ENCODE measurements at regions not wholly inside any gene's neighbourhood (a gene's known extent, or its start where the extent isn't known, plus 50 kb on each side); places are given as distances from the start of the nearest gene placed in this dataset.
A peak's percentile ranks its signal among the peaks of the same experiment; 100 is the strongest.

DNA sequence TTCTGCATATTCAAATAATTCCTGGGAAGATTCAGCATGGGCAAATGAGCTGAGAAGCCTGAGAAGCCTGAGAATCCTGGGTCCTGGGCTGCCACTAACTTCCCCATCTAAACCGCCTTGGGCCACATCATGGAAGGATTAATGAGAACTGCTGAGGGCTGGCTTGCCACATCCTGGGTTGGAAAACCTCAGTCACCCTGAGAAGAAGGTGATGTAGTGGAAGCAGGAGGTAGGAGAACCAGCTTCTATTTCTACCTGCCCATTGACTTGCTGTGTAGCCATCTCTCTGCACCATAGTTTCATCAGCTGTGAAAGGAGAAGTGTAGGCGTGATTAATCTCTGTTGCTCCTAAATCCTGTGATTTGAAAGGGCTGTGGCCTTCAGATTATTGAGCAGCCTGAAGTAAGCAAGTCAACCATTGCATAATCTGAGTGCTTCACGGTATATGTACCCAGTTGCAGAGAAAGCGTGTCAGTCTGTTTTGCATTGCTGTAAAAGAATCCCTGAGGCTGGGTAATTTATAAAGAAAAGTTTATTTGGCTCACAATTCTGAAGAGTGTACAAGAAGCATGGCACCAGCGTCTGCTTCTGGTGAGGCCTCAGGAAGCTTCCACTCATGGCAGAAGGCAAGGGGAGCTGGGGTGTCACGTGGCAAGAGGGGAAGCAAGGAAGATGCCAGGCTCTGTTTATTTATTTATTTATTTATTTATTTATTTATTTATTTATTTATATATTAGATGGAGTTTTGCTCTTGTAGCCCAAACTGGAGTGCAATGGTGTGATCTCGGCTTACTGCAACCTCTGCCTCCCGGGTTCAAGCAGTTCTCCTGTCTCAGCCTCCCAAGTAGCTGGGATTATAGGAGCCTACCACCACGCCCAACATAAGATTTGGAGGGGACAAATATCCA lies 140.9 kb upstream of the ATP6AP2 start:
- H3K4me1 ChIP-seq (ENCODE audit: control insufficient read depth in 1 of 2, insufficient read depth in 2 of 2, low read depth in 1 of 2, low read length in 1 of 2): peaks cover 0 to 11% of the 10 kb centered on the region in 2 experiments; a peak in 1 of 4 replicates
- WGBS (ENCODE audit: low lambda C conversion rate): 32% methylated on average over 9 of the region's 9 CpGs

DNA sequence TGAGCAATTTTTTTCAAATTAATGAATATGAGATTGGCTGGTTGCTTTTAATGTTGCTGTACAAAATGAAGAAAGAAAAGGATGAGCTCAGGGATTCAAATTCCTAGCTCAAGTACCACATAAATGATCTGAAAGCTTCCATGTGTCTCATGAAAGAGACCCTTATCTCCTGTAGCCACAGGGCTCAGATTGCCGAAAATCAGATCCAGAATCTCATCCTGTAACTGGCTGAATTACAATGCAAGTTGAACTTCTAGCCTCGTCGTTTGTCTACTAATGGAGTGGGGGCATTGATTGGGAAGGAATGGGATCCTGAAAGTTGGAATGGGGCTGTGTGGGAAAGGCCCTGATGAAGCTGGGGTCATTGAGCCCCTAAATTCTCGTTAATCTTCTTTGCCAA lies 143.4 kb upstream of the ATP6AP2 start:
- Histone ChIP-seq H3K9me3 (no peaks in the 10 kb centered on the region), H3K4me3 (ENCODE audit: low read depth in 2 of 2, low read length in 1 of 2) (no peak overlapping the region; a peak in 1 of 4 replicates), H3K36me3 (replicated peaks in 1 of 2; ENCODE audit: control insufficient read depth in 1 of 2, insufficient read depth in 2 of 2, low read length in 1 of 2) (no peaks in the 10 kb centered on the region), H2AFZ (ENCODE audit: low read depth) (no peak overlapping the region), H4K20me1 (ENCODE audit: insufficient read depth) (no peaks in the 10 kb centered on the region), H3K4me2 (no peak overlapping the region), H3K9me2 (no peaks in the 10 kb centered on the region), H3K4me1 (ENCODE audit: control insufficient read depth in 1 of 2, insufficient read depth in 2 of 2, low read depth in 1 of 2, low read length in 1 of 2) (peaks cover 0 to 14% of the 10 kb centered on the region in 2 experiments; a peak in 1 of 4 replicates), H3K27me3 (ENCODE audit: insufficient read depth) (peaks cover under 1% of the 10 kb centered on the region; the same call in 1 of the 2 replicates), H3K27ac (ENCODE audit: low read depth in 2 of 2, low read length in 1 of 2) (peak overlapping the region in 1 of 2 experiments; percentile 60; a peak in 2 of 4 replicates), H3K79me2 (ENCODE audit: insufficient read depth) (no peaks in the 10 kb centered on the region), H3K9ac (no peak overlapping the region), H3F3A (replicated peaks; ENCODE audit: insufficient read depth) (no peaks in the 10 kb centered on the region)
- CTCF ChIA-PET: no interaction called here
- WGBS (ENCODE audit: low lambda C conversion rate): 30% methylated on average over 4 of the region's 4 CpGs
- POLR2A ChIA-PET: no interaction called here
- DNase-seq: no peak
- TF ChIP-seq, protein P1, sequence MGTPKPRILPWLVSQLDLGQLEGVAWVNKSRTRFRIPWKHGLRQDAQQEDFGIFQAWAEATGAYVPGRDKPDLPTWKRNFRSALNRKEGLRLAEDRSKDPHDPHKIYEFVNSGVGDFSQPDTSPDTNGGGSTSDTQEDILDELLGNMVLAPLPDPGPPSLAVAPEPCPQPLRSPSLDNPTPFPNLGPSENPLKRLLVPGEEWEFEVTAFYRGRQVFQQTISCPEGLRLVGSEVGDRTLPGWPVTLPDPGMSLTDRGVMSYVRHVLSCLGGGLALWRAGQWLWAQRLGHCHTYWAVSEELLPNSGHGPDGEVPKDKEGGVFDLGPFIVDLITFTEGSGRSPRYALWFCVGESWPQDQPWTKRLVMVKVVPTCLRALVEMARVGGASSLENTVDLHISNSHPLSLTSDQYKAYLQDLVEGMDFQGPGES (IDR thresholded peaks at IDR 0.05; ENCODE audit: low read depth, low read length): no peak
- TF ChIP-seq RFX5 (IDR thresholded peaks at IDR 0.05; ENCODE audit: low read length) (no peak), GABPA (IDR thresholded peaks at IDR 0.05; ENCODE audit: low read depth) (no peak), EP300 (IDR thresholded peaks at IDR 0.05; ENCODE audit: borderline replicate concordance in 1 of 2, low read depth in 1 of 2, low read length in 1 of 2) (no peak), NFIC (IDR thresholded peaks at IDR 0.05; ENCODE audit: borderline replicate concordance) (no peak), RAD21 (IDR thresholded peaks at IDR 0.05; ENCODE audit: low read length) (no peak), TAF1 (IDR thresholded peaks at IDR 0.05; ENCODE audit: borderline replicate concordance, low read depth, low read length) (no peak), MXI1 (IDR thresholded peaks at IDR 0.05; ENCODE audit: low read depth, low read length) (no peak), TCF12 (IDR thresholded peaks at IDR 0.05) (no peak), FOSL2 (IDR thresholded peaks at IDR 0.05; ENCODE audit: borderline replicate concordance, low read depth) (no peak)
- TF ChIP-seq, protein P2, sequence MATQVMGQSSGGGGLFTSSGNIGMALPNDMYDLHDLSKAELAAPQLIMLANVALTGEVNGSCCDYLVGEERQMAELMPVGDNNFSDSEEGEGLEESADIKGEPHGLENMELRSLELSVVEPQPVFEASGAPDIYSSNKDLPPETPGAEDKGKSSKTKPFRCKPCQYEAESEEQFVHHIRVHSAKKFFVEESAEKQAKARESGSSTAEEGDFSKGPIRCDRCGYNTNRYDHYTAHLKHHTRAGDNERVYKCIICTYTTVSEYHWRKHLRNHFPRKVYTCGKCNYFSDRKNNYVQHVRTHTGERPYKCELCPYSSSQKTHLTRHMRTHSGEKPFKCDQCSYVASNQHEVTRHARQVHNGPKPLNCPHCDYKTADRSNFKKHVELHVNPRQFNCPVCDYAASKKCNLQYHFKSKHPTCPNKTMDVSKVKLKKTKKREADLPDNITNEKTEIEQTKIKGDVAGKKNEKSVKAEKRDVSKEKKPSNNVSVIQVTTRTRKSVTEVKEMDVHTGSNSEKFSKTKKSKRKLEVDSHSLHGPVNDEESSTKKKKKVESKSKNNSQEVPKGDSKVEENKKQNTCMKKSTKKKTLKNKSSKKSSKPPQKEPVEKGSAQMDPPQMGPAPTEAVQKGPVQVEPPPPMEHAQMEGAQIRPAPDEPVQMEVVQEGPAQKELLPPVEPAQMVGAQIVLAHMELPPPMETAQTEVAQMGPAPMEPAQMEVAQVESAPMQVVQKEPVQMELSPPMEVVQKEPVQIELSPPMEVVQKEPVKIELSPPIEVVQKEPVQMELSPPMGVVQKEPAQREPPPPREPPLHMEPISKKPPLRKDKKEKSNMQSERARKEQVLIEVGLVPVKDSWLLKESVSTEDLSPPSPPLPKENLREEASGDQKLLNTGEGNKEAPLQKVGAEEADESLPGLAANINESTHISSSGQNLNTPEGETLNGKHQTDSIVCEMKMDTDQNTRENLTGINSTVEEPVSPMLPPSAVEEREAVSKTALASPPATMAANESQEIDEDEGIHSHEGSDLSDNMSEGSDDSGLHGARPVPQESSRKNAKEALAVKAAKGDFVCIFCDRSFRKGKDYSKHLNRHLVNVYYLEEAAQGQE (IDR thresholded peaks at IDR 0.05; ENCODE audit: low read depth, low read length): no peak

More for the DNA sequence above, 140.9 kb upstream of the ATP6AP2 start:
- Histone ChIP-seq H3K9me2 (no peaks in the 10 kb centered on the region), H3K9ac (no peak overlapping the region), H3K36me3 (replicated peaks in 1 of 2; ENCODE audit: control insufficient read depth in 1 of 2, insufficient read depth in 2 of 2, low read length in 1 of 2) (no peaks in the 10 kb centered on the region), H3K79me2 (ENCODE audit: insufficient read depth) (no peaks in the 10 kb centered on the region), H4K20me1 (ENCODE audit: insufficient read depth) (no peaks in the 10 kb centered on the region), H3K4me2 (no peak overlapping the region), H3K27ac (ENCODE audit: low read depth in 2 of 2, low read length in 1 of 2) (no peak overlapping the region; a peak in 1 of 4 replicates), H3K27me3 (ENCODE audit: insufficient read depth) (peaks cover 5% of the 10 kb centered on the region; the same call in 1 of the 2 replicates), H3K9me3 (no peaks in the 10 kb centered on the region), H3K4me3 (ENCODE audit: low read depth in 2 of 2, low read length in 1 of 2) (no peak overlapping the region), H3F3A (replicated peaks; ENCODE audit: insufficient read depth) (no peaks in the 10 kb centered on the region), H2AFZ (ENCODE audit: low read depth) (no peak overlapping the region)
- POLR2A ChIA-PET: no interaction called here
- DNase-seq: no peak
- TF ChIP-seq, protein P1 (IDR thresholded peaks at IDR 0.05; ENCODE audit: low read depth, low read length): no peak
- TF ChIP-seq RFX5 (IDR thresholded peaks at IDR 0.05; ENCODE audit: low read length): no peak
- TF ChIP-seq EP300 (IDR thresholded peaks at IDR 0.05; ENCODE audit: borderline replicate concordance in 1 of 2, low read depth in 1 of 2, low read length in 1 of 2): no peak
- TF ChIP-seq SIN3A (IDR thresholded peaks at IDR 0.05; ENCODE audit: borderline replicate concordance, low read depth, low read length): no peak
- TF ChIP-seq GABPA (IDR thresholded peaks at IDR 0.05; ENCODE audit: low read depth): no peak
- no peak for TF ChIP-seq FOXM1 (IDR thresholded peaks at IDR 0.05; ENCODE audit: low read depth)
- TF ChIP-seq TAF1 (IDR thresholded peaks at IDR 0.05; ENCODE audit: borderline replicate concordance, low read depth, low read length): no peak
- TF ChIP-seq, protein P3, sequence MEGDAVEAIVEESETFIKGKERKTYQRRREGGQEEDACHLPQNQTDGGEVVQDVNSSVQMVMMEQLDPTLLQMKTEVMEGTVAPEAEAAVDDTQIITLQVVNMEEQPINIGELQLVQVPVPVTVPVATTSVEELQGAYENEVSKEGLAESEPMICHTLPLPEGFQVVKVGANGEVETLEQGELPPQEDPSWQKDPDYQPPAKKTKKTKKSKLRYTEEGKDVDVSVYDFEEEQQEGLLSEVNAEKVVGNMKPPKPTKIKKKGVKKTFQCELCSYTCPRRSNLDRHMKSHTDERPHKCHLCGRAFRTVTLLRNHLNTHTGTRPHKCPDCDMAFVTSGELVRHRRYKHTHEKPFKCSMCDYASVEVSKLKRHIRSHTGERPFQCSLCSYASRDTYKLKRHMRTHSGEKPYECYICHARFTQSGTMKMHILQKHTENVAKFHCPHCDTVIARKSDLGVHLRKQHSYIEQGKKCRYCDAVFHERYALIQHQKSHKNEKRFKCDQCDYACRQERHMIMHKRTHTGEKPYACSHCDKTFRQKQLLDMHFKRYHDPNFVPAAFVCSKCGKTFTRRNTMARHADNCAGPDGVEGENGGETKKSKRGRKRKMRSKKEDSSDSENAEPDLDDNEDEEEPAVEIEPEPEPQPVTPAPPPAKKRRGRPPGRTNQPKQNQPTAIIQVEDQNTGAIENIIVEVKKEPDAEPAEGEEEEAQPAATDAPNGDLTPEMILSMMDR (IDR thresholded peaks at IDR 0.05): no peak
- TF ChIP-seq NRF1 (IDR thresholded peaks at IDR 0.05; ENCODE audit: low read depth, low read length): no peak
- CTCF ChIA-PET: interaction anchor here (0.9 to 1.1 kb wide), 2 partner anchors 28 to 172 kb away, joined by 3 to 4 read pairs; no protein-coding TSS in a partner anchor

All from SK-N-SH (cell line).